ENCODE measurements at regions not wholly inside any gene's neighbourhood (a gene's known extent, or its start where the extent isn't known, plus 50 kb on each side); places are given as distances from the start of the nearest gene placed in this dataset.

DNA sequence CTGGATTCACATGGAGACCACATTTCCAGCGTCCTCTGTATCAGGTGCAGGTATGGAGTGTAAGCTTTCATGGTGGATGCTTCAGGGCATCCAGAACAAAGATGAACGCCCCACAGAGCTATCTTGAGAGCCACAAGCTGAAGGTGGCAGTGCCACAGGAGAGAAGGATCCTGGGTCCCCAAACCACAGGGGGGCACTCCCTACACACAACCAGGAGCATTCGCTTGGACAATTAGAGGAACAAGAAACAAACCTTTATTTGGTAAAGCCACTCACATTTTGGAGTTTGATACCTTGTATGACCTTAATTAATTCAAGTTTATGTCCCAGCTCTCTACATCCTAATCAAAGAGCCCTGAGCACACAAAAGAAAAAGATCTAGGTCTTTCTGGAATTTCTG lies 406.3 kb downstream of the PREX1 start:
- DNase-seq (ENCODE audit: low spot score in 2 of 2) (no peak), ATAC-seq (ENCODE audit: low read depth) (no peak)
- Mint-ChIP-seq H3K4me1 (peaks cover 19% of the 10 kb centered on the region), H3K9me3 (no peaks in the 10 kb centered on the region), H3K36me3 (no peaks in the 10 kb centered on the region), H3K27ac (no peak overlapping the region), H3K4me3 (no peak overlapping the region), H3K27me3 (peaks cover 13% of the 10 kb centered on the region)

DNA sequence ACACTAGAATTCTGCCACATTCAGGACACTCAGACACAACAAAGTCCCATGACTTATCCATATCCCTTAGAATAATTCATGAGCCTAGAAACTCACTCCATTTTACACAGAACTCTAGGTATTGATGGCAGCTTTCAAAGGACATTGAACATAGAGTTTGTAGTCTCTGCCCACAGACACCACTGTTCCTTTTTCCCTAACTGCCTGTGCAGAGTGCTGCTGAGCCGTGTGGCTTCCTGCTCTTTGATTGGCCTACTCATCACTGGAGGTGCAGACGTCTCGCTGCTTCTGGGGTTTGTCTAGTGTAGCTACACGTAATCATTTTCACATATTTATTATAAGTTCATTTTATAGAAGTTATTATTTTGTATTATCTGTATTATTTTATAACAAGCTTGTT lies 407.6 kb downstream of the PREX1 start:
- no peak overlapping the region for H3K27ac Mint-ChIP-seq

DNA sequence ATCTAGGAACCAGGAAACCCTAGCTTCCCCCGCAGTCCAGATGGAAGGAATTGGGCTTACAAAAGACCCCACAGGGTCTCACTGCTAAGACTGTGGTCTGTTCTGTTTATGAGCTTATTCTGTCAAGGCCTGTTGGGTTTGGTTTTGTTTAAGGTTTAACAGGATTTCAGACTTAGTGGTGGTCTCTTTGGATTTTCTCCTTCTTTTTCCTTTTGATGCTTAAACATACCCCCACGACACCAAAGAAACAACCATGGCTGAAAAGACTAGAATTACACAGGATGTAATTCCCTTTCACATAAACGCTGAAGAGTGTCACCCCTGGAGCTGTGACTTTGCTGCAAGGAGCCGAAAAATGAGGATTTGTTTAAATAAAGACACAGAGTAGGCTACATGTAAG lies 408.6 kb downstream of the PREX1 start:
- H3K9me3 Mint-ChIP-seq: no peaks in the 10 kb centered on the region
- peaks cover 5% of the 10 kb centered on the region for H3K27me3 Mint-ChIP-seq
- no peak overlapping the region for H3K27ac Mint-ChIP-seq

More for the DNA sequence above, 407.6 kb downstream of the PREX1 start:
- ATAC-seq (ENCODE audit: low read depth) (no peak), DNase-seq (ENCODE audit: low spot score in 2 of 2) (no peak)
- Mint-ChIP-seq H3K4me1 (peaks cover 16% of the 10 kb centered on the region), H3K36me3 (no peaks in the 10 kb centered on the region), H3K9me3 (no peaks in the 10 kb centered on the region), H3K4me3 (no peak overlapping the region), H3K27me3 (peaks cover 9% of the 10 kb centered on the region)

DNA sequence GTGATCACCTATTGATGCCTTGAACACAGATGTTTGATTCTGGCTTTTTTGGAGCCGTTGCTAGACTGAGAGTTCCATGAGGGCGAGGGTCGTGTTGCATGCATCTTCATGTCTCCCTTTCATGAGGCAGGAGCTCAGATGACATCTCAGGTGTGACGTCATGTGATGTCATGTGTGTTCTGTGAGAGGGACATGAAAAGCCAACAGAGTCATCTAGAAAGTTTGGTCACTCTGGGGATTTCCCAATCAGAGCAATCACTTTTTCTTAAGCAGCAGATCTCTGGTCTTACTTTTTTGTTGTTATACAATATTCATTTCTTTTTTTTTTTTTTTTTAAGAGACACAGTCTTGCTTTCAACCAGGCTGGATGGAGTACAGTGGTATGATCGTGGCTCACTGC lies 411.8 kb downstream of the PREX1 start:
- H3K4me3 Mint-ChIP-seq: no peak overlapping the region
- ATAC-seq (ENCODE audit: low read depth) (no peak), DNase-seq (ENCODE audit: low spot score in 2 of 2) (no peak)
- no peaks in the 10 kb centered on the region for H3K36me3 Mint-ChIP-seq
- peaks cover 10% of the 10 kb centered on the region for H3K27me3 Mint-ChIP-seq
- no peak overlapping the region for H3K27ac Mint-ChIP-seq
- H3K4me1 Mint-ChIP-seq: peaks cover 6% of the 10 kb centered on the region
- H3K9me3 Mint-ChIP-seq: no peaks in the 10 kb centered on the region

More for the DNA sequence above, 408.6 kb downstream of the PREX1 start:
- no peak for ATAC-seq (ENCODE audit: low read depth)
- DNase-seq (ENCODE audit: low spot score in 2 of 2): no peak
- Mint-ChIP-seq H3K4me3 (no peak overlapping the region), H3K4me1 (peaks cover 14% of the 10 kb centered on the region), H3K36me3 (no peaks in the 10 kb centered on the region)

DNA sequence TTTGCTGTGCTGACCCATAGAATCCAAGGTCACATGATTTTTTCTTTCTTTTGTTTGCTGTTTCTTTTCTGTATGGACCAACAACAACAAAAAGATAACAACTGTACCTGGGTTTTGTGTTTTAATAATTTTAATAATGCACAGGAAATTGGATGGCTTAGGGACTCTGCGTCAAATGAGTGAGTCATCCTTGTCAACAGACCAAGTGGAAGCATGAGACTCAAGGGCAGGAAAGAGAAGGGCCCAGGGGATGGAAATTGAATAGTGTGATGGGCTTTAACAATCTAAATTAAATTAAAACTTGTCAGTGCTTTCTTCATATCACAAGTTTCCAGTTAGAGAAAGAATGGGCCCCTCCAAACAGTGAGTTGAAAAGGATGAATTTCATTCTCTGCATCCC lies 413.0 kb downstream of the PREX1 start:
- Mint-ChIP-seq H3K4me3 (no peak overlapping the region), H3K27me3 (peaks cover 14% of the 10 kb centered on the region), H3K9me3 (no peaks in the 10 kb centered on the region), H3K36me3 (no peaks in the 10 kb centered on the region), H3K4me1 (peaks cover 3% of the 10 kb centered on the region), H3K27ac (no peak overlapping the region)
- DNase-seq (ENCODE audit: low spot score in 2 of 2) (no peak), ATAC-seq (ENCODE audit: low read depth) (no peak)

DNA sequence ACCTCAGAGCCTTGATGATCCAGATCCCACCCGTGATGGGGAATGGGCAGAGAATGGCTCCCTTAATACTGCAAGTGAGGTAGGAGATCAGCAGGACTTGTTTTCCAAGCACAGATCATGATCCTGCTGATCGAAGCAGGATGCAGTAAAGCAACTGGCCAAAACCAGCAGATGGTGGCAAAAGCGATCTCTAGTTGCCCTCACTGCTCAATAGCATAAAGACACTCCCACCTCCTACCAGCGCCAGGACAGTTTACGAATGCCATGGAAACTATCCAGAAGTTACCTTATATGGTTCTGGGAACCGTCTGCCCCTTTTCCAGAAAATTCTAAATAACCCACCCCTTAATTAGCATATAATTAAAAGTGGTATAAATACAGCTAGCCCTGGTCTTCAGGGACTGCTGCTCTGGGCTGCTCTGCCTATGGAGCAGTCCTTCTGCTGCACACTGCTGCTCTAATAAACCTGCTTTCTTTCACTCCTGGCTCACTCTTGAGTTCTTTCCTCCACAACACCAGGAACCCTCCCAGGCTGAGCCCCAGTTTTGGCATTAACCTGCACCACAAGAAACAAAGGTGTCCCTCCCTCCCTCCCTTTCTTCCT lies 415.8 kb downstream of the PREX1 start:
- H3K9me3 Mint-ChIP-seq: no peaks in the 10 kb centered on the region
- H3K27ac Mint-ChIP-seq: no peak overlapping the region
- peaks cover 3% of the 10 kb centered on the region for H3K4me1 Mint-ChIP-seq
- H3K36me3 Mint-ChIP-seq: no peaks in the 10 kb centered on the region
- H3K4me3 Mint-ChIP-seq: no peak overlapping the region
- DNase-seq (ENCODE audit: low spot score in 2 of 2) (no peak), ATAC-seq (ENCODE audit: low read depth) (no peak)
- H3K27me3 Mint-ChIP-seq: peaks cover 17% of the 10 kb centered on the region

DNA sequence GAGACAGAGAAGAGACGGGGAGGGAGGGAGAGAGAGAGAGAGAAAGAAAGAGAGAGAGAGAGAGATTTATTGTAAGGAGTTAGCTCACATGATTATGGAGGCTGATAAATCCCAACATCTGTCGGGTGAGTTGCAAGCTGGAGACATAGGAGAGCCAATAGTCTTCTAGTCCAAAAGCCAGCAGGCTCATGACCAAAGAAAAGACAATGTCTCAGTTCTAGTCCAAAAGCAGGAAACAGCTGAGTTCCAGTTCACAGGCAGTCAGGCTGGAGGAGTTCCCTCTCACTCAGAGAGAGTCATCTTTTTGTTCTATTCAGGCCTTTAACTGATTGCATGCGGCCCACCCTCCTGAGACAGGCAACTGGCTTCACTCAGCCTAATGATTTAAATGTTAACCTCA lies 416.6 kb downstream of the PREX1 start:
- H3K4me3 Mint-ChIP-seq: no peak overlapping the region
- DNase-seq (ENCODE audit: low spot score in 2 of 2): no peak
- peaks cover 3% of the 10 kb centered on the region for H3K4me1 Mint-ChIP-seq
- no peak for ATAC-seq (ENCODE audit: low read depth)
- no peaks in the 10 kb centered on the region for H3K9me3 Mint-ChIP-seq
- H3K36me3 Mint-ChIP-seq: no peaks in the 10 kb centered on the region
- H3K27ac Mint-ChIP-seq: no peak overlapping the region
- peaks cover 16% of the 10 kb centered on the region for H3K27me3 Mint-ChIP-seq

DNA sequence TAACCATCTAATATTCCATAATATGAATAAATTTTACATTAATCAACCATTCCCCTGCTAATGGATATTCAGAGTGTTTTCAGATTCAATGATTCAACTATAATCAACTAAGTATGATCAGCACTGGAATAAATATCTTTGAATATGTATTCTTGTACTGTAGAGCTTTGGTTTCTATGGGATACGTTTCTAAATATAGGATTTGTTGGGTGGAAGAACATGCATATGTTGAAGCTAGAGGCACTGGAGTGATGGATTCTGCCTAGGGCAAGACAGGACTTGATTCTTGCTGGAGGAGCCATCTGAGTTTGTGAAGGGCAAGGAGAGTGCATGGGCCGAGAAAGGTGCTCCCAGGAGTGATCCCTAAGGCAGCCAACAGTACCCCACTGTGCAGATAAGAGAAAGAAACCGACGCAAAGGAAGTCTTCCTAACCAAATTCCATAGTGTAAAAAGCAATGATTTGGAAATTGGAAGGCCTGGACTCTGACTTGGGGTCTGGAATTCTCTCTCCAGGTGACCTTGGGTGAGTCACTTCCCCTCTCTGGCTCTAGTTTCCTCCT lies 418.7 kb downstream of the PREX1 start:
- DNase-seq (ENCODE audit: low spot score in 2 of 2): no peak
- no peak for ATAC-seq (ENCODE audit: low read depth)
- Mint-ChIP-seq H3K27ac (no peak overlapping the region), H3K4me1 (peaks cover 5% of the 10 kb centered on the region), H3K27me3 (peaks cover 20% of the 10 kb centered on the region), H3K36me3 (no peaks in the 10 kb centered on the region), H3K4me3 (no peak overlapping the region), H3K9me3 (no peaks in the 10 kb centered on the region)

DNA sequence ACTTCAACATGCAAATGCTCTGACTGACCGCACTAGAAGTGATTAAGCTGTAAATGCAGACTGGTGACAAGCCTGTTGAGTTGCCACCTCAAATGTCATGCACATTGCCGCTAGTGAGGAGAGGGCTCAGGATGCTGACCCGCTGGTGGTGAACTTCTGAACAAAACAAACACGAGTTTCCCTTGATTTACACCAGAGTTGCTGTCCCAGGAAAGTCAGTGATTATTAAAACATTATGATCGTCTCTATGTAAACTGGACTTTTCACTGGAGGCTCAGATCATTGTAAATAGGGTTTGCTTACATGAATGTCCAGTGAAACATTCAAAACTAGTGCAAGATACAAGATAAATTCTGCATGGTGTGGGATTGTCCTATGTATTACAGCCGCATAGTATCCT lies 420.1 kb downstream of the PREX1 start:
- no peaks in the 10 kb centered on the region for H3K9me3 Mint-ChIP-seq
- no peak overlapping the region for H3K27ac Mint-ChIP-seq
- no peak for DNase-seq (ENCODE audit: low spot score in 2 of 2)
- H3K4me3 Mint-ChIP-seq: no peak overlapping the region
- ATAC-seq (ENCODE audit: low read depth): no peak
- peaks cover 5% of the 10 kb centered on the region for H3K4me1 Mint-ChIP-seq
- H3K27me3 Mint-ChIP-seq: peaks cover 23% of the 10 kb centered on the region
- H3K36me3 Mint-ChIP-seq: no peaks in the 10 kb centered on the region

DNA sequence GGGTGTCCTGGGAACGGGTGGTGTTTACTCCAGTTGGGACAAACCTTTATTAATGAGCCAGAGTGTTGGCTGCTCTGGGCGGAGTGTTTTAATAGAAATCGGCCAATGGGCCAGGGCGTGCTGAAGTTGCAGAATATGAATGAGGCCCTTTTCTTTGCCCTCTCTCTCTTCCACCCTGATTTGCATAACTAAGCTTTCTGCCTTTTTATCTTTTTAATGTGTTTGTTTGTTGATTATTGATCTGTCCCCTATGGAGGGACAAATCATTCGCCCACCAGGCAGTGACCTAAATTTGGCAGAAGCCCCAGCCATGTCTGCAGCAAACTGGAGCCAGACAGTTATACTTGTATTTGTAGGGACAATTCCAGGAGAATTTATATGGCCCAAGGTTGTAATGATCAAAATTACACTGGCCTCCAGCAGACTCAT lies 420.9 kb downstream of the PREX1 start:
- no peak overlapping the region for H3K27ac Mint-ChIP-seq
- H3K27me3 Mint-ChIP-seq: peaks cover 22% of the 10 kb centered on the region
- no peak for ATAC-seq (ENCODE audit: low read depth)
- no peaks in the 10 kb centered on the region for H3K36me3 Mint-ChIP-seq
- no peak for DNase-seq (ENCODE audit: low spot score in 2 of 2)
- H3K4me1 Mint-ChIP-seq: peaks cover 3% of the 10 kb centered on the region
- H3K9me3 Mint-ChIP-seq: no peaks in the 10 kb centered on the region
- H3K4me3 Mint-ChIP-seq: no peak overlapping the region

DNA sequence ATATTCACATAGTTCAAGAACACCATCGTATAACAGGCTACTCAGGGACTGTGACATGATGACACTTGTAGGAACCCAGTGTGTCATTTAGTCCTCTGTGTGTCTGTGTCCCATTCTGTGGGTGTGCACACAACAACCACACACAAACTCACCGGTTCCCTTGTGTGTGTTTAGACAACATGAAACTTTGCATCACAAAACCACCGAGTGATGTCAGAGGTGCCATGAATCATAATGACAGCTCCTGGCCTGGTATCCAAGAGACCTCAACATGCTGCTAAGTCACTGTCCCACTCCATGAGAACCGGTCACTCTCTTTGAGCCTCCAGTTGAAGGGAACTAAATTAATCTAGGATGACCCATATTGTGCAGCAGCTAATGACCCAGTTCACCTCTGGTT lies 421.3 kb downstream of the PREX1 start:
- Mint-ChIP-seq H3K27ac (no peak overlapping the region), H3K27me3 (peaks cover 25% of the 10 kb centered on the region), H3K36me3 (no peaks in the 10 kb centered on the region), H3K4me3 (no peak overlapping the region), H3K4me1 (peaks cover 3% of the 10 kb centered on the region), H3K9me3 (no peaks in the 10 kb centered on the region)
- ATAC-seq (ENCODE audit: low read depth) (no peak), DNase-seq (ENCODE audit: low spot score in 2 of 2) (no peak)

DNA sequence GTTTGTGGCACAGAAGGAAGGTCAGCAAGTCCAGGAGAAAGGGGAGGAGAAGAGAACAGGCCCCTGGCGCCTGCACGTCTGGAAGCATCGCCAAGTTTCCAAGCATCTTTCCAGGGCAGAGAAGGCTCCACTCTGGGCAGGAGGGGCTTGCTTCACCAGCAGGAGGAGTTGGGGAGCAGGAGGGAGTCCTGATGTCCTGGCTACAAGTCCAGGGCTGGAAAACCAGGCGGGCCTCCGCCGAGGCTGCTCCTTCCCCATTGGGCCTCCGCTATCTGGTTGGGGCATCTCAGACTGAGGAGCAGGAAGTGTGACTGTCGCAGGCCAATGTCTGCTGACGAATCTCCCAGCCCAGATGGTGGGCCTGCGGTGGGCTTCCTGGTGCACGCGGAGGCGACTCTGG lies 421.9 kb downstream of the PREX1 start:
- ATAC-seq (ENCODE audit: low read depth): peak; percentile 26
- H3K27me3 Mint-ChIP-seq: peaks cover 29% of the 10 kb centered on the region
- H3K36me3 Mint-ChIP-seq: no peaks in the 10 kb centered on the region

DNA sequence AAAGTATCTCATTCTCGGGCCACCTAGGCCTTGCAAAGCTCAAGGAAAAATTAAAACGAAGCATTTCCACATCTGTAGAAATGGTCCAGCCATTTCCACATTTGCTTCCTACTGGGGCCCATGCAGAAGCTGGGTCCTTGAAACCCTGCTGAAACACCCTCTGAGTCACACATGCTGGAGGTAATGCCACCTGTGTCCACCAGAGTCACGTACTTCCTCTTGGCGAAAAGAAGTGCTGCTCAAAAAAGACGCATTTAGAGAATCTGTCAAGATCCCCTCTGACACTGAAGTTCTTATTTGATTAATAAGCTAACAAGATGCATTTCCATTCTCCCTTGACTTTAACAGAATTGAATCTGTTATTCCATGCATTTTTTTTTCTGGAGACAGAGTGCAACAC lies 423.2 kb downstream of the PREX1 start:
- ATAC-seq (ENCODE audit: low read depth): peak; percentile 59

More for the DNA sequence above, 421.9 kb downstream of the PREX1 start:
- H3K9me3 Mint-ChIP-seq: no peaks in the 10 kb centered on the region
- peak overlapping the region; percentile 38 for H3K27ac Mint-ChIP-seq
- H3K4me3 Mint-ChIP-seq: no peak overlapping the region
- no peak for DNase-seq (ENCODE audit: low spot score in 2 of 2)
- peaks cover 3% of the 10 kb centered on the region for H3K4me1 Mint-ChIP-seq

DNA sequence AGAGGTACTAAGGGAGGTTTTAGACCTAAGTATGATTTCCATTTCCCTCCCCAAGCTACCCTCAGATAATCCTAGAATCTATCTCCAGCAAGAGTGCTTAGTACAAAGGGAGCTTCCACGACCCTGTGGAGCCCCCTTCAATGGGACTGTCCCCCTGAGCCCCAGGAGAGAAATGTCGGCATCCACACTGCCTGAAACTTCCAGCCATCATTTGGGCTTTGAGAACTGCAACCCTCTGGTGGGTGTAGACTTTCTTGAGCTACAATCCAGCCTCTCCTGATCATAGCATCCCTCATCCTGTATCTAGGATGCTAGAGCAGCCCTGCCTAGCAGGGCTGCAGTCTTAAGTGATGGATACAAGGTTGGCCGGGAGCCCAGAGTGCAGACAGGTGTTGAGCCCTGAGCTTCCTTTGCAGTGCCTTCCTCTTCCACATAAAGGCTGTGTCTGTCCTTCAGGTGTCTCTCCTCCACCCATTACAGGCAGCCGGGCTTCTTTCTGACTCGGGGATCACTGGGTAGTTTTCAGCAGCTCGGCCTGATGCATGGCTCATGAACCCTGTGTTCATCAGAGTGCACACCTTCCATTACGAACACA lies 424.5 kb downstream of the PREX1 start:
- ATAC-seq (ENCODE audit: low read depth) (no peak), DNase-seq (ENCODE audit: low spot score in 2 of 2) (no peak)
- Mint-ChIP-seq H3K27me3 (peaks cover 24% of the 10 kb centered on the region), H3K27ac (no peak overlapping the region), H3K9me3 (no peaks in the 10 kb centered on the region), H3K4me1 (peaks cover 3% of the 10 kb centered on the region), H3K4me3 (no peak overlapping the region), H3K36me3 (no peaks in the 10 kb centered on the region)

More for the DNA sequence above, 423.2 kb downstream of the PREX1 start:
- Mint-ChIP-seq H3K9me3 (no peaks in the 10 kb centered on the region), H3K27ac (no peak overlapping the region), H3K4me1 (peaks cover 3% of the 10 kb centered on the region), H3K4me3 (no peak overlapping the region), H3K27me3 (peaks cover 26% of the 10 kb centered on the region), H3K36me3 (no peaks in the 10 kb centered on the region)
- DNase-seq (ENCODE audit: low spot score in 2 of 2): no peak

DNA sequence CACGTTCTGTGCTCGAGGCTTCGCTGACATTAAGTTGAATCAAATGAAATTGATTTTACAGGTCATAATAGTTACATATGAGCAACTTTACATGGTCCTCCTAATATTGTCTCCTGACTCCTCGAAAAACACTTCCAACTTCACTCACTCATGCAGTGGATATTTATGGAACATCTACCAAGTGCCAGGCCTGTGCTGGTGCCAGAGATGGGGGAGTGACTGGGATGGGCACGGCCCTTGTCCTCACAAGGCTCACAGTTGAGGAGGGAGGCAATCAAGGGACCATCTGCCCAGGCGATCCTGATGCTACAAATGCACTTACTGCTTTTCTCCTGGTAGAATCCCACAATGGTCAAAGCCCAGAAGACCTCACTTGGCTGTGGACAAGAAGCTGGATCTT lies 426.4 kb downstream of the PREX1 start:
- no peaks in the 10 kb centered on the region for H3K36me3 Mint-ChIP-seq
- no peak overlapping the region for H3K4me3 Mint-ChIP-seq
- no peak overlapping the region for H3K27ac Mint-ChIP-seq
- DNase-seq (ENCODE audit: low spot score in 2 of 2) (no peak), ATAC-seq (ENCODE audit: low read depth) (no peak)
- H3K27me3 Mint-ChIP-seq: peaks cover 26% of the 10 kb centered on the region
- H3K9me3 Mint-ChIP-seq: no peaks in the 10 kb centered on the region
- H3K4me1 Mint-ChIP-seq: peaks cover 3% of the 10 kb centered on the region

Data from memory B cell (primary cell).